Stimulated activated CD4-positive, alpha-beta T cell treated with anti-CD3 and anti-CD28 coated beads, Interleukin-15, amount 100 ng/mL, for 48 hours (primary cell): ENCODE measurements at regions not wholly inside any gene's neighbourhood (a gene's known extent, or its start where the extent isn't known, plus 50 kb on each side); places are given as distances from the start of the nearest gene placed in this dataset.
"Not testable (repeated sequence)": the region's sequence is repeated elsewhere in the genome, so short reads cannot be mapped to it uniquely, and the experiment has no call there.

ENCODE experiments used
- DNase-seq, 2 donors: peaks; one replicate each; pipeline ENCODE4 v3.0.0-alpha.2; 2020; ENCODE audit warnings: low read depth in 2 of 2

DNA sequence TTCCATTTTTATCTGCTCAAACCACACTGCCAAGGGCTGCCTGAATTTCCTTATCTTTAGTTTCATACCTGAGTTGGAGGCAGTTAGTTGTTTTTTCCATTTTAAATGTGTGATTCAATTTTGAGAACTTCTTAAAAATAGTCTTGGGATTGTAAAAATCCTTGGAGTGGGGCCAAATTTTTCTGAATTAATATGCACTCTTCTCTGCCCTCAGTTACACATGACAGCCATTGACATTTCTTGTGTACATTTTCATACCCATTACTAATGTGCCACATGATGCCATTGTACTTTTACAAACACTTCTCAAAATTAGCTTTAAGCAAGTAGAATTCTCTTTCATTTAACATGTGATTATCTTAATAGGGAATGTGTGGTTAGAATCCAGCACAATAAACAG, 141.7 kb downstream of the C3orf38 start:
- DNase-seq = no peak

DNA sequence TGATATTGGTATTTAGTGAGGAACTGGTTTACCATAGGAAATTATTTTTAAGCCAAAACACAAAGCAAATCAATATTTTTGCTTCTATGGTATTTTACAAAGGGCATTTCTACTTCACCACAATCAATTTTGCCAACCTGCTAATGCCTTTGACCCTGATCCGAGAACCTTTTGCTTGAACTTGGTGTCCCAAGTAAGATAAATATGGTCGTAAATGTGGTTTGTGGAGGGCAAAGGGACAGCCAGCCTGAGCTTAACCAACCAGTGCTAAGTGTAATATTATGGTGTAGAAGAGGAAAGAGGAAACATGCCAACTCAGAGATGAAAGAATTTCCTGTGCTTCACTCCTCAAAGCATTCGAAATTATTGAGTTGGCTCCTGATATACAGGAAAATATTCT, 148.4 kb downstream of the C3orf38 start:
- DNase-seq = no peak

DNA sequence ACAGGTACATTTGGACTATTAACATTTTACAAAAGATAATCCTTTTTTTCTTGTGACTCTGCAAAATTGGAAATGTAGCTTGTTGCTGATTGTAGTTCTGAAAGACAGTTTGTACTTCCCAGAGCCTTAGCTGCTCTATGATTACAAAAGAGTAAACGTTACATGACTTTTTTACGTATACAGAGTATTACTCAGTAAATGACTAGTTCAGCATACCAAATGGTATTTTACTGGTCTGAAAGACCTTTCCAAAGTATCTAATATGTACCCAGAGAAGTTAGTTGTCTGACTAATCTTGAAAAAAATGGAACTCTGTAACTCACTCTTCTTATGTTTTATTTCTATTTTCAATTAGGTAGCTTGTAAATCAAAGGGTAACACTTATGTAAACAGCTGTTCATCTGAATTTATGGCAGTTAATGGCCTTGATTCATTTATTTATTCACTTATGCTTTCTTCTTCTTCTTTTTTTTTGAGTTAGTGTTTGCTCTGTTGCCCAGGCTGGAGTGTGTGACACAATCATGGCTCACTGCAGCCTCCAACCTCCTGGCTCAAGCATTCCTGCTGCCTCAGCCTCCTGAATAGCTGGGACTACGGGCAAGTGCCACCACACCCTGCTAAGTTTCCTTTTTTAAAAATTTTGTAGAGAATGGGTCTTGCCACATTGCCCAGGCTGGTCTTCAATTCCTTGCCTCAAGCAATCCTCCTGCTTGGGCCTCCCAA, 151.7 kb downstream of the C3orf38 start:
- DNase-seq = no peak

DNA sequence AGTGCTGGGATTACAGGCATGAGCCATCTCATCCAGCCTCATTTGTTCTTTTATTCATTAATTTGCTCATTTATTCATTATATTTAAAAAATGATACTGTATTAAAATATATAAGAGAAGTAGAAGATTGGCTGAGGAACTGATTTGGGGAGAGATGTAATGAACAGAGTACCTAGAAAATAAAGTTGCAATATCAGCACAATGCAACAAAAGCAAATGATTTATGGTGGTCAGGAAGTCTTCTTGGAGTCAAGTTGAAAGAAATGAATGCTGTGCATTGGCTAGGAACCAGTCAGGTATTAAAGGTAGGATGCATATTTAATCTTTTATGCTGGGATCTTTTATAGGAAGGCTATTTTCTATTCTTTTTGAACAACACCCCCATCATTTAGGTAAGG, 152.2 kb downstream of the C3orf38 start:
- no peak for DNase-seq

DNA sequence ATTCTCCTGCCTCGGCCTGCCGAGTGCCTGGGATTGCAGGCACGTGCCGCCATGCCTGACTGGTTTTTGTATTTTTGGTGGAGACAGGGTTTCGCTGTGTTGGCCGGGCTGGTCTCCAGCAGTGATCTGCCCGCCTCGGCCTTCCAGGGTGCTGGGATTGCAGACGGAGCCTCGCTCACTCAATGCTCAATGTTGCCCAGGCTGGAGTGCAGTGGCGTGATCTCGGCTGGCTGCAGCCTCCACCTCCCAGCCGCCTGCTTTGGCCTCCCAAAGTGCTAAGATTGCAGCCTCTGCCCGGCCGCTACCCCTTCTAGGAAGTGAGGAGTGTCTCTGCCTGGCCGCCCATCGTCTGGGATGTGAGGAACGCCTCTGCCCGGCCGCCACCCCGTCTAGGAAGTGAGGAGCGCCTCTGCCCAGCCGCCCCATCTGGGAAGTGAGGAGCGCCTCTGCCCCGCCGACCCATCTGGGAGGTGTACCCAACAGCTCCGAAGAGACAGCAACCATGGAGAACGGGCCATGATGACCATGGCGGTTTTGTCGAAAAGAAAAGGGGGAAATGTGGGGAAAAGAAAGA, 153.7 kb downstream of the C3orf38 start:
- DNase-seq = not testable (repeated sequence)

DNA sequence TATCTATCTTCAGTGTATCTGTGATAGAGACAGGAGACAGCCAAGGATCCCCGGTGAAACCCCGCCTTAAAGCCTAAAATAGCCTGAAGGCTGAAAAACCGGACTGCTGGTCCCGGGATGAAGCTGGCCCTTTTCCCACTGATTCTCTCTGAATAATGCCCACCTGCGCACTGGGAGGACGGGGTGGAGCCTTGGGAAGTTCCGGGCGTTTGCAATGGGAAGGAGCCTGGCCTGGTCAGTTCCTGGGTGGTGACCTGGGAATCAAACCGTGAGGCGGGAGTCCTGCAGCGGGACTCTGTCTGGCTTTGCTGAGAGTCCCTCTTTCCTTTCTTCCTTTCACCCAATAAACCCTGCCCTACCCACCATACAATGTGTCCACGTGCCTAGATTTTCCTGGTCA, 157.9 kb downstream of the C3orf38 start:
- DNase-seq = no peak

DNA sequence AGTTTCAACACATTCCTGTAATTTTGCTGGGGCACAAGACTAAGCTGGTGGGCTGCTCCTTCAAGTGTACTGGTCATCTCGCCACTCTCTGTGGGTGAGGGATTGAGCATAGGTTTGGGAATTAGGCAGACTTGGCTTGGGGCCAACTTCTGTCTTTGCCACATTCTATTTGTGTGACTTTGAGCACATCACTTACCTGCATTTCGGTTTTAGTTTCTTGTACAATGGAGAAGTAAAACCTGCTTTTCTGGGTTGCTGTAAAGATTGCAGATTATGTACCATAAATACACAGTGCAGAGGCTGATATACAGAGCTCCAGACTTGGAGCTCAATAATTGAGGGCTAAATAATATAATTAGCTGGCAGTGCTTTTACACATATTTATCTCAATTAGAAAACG, 162.1 kb downstream of the C3orf38 start:
- no peak for DNase-seq

DNA sequence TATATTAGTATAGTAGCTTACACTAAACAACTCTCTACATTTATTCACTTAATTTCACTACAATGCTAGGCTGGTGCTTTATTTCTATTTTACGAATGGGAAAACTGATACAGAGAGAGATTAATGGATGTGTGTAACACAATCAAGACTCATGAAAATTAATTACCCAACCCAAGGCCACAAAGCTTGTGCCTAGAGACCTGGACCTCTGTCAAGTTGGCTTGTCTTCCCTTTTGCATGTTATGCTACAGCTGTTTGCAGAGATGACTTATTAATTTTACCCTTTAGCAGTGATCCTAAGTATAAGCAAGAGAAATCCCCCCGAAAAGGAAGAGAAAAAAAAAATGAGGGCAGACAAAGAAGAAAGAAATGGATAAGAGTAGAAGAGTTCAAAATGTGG, 162.5 kb downstream of the C3orf38 start:
- DNase-seq = no peak

DNA sequence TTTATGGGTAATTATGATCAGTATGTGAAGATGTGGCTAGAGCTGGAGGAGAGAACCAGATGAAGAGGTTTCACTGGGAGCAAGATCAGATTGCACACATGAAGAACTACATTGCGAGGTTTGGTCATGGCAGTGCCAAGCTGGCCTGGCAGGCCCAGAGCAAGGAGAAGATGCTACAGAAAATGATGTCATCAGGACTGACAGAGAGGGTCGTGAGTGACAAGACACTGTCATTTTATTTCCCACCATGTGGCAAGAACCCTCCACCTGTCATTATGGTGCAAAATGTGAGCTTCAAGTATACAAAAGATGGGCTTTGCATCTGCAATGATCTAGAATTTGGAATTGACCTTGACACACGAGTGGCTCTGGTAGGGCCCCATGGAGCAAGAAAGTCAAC, 168.3 kb downstream of the C3orf38 start:
- no peak for DNase-seq

DNA sequence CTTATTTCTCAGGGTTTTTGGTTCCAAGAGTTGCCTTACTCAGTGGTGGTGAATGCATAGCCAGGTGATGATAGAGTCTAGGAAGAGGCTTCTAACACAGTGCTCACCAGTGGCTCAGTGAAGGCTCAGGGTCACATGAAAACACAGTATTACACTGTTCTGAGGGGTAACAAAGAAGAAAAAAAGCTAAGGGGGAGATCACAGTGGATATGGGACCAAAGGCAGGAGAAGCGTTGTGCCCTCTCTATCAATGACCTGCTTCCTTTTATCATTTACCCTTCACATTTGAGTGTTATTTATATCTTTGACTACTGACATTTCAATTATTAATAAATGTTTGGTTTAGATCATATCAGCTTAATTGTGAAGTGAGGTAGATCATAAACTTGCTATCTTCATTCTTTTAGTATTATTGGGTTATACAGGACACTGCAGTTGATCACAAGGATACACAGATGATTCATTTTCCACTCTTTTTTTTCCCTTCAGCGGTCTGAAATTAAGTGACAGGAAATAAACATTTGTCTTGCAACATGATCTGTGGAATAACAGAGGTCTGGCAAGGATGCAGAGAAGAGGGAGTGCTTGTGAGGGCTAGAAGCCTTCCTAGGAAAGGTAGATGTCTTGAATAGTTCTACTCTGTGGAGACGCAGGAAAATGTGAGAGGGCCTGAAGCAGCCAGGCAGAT, 171.7 kb downstream of the C3orf38 start:
- DNase-seq = no peak

DNA sequence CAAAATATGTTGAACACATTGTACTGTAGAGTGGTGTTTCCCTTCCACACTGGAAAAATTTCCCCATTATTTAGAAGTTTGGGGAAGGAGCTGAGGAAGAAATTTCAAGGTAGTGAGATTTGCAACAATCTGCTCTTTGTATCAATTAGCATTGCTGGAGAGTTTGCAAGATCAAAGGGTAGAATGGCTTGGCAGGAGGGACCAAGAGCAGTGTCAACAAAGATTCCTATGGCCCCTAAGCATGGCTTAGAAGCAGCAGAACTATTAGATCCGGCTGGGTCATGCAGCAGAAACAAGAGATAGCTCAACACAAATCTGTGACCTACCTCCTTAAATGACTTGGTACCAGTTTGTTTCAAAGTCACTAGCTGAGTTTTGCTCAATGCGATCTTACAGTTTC, 175.0 kb downstream of the C3orf38 start:
- DNase-seq = no peak

DNA sequence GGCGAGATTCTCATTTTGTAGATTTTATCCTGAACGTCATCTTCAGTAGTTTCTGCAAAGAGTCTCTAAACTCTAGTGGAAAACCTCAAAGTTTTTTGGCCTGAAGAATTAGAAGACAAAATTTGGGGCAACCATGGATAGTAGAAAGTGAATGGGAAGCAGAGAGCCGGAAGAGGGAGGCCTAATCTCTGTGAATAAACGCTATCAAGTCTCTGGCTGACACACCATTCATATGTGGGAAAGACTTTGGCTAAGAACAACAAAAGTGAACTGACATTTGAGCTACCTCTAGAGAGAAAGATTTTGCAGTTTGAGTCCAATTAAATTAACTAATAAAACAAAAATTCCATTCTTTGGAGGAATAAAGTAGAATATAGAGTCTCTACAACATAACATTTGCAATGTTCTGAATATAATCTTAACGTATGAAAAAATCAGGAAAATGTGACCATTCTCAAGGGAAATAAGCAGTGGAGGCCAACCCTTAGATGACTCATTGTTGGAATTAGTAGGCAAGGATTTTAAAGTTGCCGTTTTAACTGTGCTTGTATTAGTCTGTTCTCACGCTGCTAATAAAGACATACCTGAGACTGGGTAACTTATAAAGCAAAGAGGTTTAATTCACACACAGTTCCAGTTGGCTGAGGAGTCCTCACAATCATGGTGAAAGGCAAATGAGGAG, 184.6 kb downstream of the C3orf38 start:
- no peak for DNase-seq

DNA sequence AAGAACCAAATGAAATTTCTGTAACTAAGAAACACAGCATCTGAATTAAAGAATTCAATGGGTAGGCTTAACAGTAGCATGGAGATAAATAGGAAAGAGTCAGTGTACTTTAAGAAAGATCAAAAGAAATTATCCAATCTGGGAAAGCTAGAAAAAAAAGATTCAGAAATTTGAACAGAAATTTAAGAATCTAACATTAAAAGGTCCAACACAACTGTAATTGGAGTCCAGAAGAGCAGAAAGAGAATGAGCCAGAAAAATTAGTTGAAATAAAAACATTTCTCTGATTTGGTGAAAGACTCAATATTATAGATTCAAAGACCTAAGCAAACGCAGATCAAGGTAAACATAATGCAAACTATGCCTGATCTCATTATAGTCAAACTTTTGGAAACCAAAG, 187.1 kb downstream of the C3orf38 start:
- no peak for DNase-seq

DNA sequence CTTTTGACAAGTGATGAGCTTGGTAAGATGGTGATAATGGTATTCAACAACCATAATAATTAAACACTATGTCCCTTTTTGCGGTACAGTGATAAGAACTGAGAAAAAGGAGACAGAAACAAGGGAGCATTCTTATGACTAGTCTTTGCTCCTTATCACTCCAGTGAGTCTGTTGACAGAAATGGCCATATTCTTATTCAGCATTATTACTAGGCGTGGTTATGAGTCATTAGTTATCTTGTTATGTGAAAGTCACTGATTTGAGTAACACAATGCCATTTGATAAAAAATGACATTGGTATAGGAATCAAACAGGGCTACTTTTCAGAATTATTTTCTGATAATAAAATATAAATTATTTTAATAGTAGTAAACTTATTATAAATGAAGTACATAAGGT, 193.5 kb downstream of the C3orf38 start:
- no peak for DNase-seq

DNA sequence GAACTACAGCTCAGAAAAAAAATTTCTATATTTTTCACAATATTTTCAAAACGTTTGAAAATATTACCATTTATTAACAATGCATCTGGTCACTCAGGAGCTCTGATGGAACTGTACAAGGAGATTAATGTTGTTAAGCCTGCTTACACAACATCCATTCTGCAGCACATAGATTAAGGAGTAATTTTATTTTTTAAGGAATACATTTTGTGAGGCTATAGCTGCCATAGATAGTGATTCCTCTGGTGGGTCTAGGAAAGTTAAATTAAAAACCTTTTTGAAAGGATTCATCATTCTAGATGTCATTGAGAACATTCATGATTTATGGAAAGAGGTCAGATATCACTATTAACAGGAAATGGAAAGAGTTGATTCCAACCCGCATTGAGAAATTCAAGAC, 196.9 kb downstream of the C3orf38 start:
- no peak for DNase-seq

DNA sequence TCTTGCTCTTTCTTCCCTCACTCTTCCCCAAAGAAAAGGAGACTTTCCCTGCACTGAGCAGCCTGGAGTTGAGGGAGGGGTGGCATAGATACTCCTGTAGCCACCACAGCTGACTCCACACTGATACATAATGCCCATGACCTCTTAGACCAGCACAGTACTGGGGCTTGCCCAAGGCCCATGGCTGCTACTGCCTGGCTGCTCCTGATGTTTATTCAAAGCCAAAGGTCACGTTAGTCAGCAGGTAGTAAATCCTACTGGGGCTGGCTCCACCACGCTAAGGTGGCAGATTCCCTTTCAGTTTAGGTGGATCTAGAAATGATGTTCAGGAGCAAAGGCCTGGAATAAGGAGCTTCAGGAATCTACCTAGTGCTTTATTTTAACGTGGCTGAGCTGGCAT, 212.7 kb downstream of the C3orf38 start:
- DNase-seq = no peak

DNA sequence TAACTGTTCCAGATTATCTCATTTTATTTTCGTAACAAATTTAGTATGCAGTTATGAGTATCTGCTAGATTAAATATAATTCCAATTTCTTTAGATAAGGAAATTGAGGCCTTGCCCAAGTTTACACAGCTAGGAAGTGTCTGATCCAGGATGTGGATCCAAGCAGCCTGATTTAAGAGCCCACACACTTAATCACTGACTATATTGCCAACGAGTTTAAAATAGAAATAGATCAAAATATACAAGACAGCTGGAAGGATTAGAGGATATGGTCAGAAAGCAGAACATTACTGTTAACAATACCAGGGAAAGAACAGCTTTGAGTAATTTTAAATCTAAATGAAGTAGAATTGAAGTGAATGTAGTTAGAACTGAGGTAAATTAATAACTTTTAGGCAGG, 215.2 kb downstream of the C3orf38 start:
- DNase-seq = no peak

DNA sequence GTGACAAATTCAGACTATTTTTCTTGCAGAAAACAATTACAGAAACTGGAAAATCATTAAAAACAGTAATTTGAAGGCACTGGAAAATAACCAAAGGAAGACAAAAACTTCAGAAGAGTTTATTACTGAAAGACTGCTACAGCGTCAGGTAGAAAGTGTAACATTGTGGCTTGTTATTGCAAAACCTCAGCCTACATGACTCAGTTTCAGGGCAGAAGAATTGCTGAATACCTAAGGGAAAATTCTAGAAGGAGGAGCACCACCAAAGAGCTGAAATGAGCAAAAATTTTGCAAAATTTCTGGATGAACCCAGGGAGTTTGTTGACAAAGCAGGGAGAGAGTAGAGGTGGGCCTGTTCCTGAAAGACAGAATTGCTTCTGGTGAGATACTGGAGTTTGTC, 219.6 kb downstream of the C3orf38 start:
- no peak for DNase-seq

DNA sequence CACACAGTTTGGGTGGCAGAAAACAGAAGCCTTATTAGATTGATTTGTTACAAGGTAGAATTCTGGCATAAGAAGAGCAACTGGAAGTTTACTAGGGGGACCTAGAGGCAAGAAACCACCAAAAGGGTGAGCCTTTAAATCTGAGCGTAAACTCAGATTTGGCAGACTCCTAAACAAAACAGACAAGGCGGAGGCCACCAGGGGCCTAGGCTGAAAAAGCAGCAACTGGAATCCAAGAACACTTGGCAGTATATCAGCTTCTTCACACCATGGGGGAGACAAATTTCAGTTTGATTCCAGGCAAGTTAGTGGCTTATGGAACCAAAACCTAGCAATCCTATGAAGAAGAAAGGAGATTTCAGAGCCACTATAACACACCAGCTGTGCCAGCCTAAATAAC, 220.0 kb downstream of the C3orf38 start:
- no peak for DNase-seq

DNA sequence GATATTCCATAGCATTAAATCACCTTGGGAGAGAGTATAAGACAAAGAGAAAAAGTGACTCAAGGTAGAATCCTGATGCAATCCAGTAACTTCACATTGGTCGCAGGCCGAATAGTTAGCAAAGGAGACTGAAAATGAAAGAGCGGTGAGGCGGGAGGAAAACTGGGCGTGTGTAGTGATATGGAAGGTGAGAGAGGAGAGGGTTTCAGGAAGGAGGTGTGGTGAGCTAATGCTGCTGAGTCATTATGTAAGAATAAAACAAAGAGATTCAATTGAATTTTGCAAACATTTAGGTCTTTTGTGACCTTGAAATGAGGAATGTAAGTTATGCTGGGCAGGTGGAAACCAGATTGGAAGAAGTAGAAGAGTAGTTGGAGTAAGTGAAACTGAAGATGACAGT, 235.3 kb downstream of the C3orf38 start:
- DNase-seq = no peak

DNA sequence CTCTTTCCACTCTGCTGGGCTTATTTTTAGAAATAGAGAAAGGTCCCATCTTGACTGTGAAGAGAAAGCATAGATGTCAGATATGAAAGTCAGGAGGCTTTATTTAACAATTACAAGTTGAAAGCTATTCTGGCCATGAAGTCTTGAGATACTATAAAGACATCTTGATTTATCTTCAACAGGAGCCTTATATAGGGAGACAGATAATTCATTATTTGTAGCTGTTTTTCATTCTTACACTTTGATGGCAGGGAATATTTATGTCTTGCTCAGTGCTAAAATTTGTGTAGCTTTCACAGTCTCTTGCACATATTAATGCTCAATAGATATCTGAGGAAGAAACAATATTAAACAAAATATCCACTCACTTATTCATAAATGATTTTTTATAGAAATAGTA, 248.8 kb downstream of the C3orf38 start:
- DNase-seq = no peak

DNA sequence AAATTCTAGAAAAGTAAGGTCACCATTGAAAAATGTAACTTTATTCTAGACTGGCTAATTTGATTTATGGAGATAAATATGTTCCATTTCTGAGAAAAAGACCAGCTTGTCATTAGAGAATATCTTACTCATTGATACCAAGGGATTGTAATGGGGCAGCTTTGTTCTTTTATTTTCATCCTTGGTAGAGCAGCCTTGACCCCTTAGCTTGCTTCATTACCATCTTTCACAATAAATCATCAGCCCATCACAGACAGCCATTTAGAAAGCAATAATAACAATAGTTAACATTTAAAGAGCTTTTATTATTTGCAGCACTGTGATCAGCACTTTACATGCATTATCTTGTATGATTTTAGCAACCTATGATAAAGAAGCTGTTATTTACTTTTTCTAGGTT, 253.6 kb downstream of the C3orf38 start:
- DNase-seq = no peak

DNA sequence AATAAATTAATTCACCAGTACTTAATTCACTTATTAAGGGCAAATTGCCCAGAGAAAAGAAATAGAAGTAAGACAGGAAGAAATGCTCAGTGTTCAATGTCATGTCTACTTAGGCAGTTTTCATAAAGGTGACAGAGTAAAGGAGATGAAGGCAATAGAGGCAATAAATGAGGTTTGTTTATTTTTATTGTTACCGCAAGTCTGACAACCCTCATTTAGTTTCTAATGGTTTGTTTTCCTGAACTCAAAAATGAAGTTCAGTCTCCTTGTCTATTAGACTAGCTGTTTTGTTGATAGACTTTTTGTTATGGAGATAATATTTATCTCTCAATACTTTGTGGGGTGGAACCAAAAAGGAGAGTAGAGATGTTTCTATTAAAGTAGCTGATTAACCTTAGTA, 258.3 kb downstream of the C3orf38 start:
- no peak for DNase-seq
